HG03439 (cell line): ENCODE measurements at regions not wholly inside any gene's neighbourhood (a gene's known extent, or its start where the extent isn't known, plus 50 kb on each side); places are given as distances from the start of the nearest gene placed in this dataset.
"Not testable (repeated sequence)": the region's sequence is repeated elsewhere in the genome, so short reads cannot be mapped to it uniquely, and the experiment has no call there.

ENCODE experiments used
- ATAC-seq: cut with Tn5 transposase; IDR thresholded peaks from one replicate; pipeline ENCODE4 v1.9.1; 2021; ENCODE audit warnings: mild to moderate bottlenecking, moderate library complexity; ENCODE audit not compliant: unreplicated experiment

- no peak for ATAC-seq
Measured at GRCh38 chr12:46627686-46628085, 198.1 kb downstream of the SLC38A4 start.

GRCh38 chr12:46619474-46619873 lies 206.3 kb downstream of the SLC38A4 start:
- ATAC-seq, result not testable (repeated sequence)

- ATAC-seq, result not testable (repeated sequence)
Measured at GRCh38 chr12:46617737-46618136, 208.1 kb downstream of the SLC38A4 start.

- no peak for ATAC-seq
Measured at GRCh38 chr12:46617167-46617566, 208.6 kb downstream of the SLC38A4 start.

- no peak for ATAC-seq
Measured at GRCh38 chr12:46610754-46611153, 215.0 kb downstream of the SLC38A4 start.

GRCh38 chr12:46609674-46610073 lies 216.1 kb downstream of the SLC38A4 start:
- ATAC-seq, result no peak

- ATAC-seq, result no peak
Measured at GRCh38 chr12:46609273-46609623, 216.5 kb downstream of the SLC38A4 start.

- no peak for ATAC-seq
Measured at GRCh38 chr12:46608431-46609272, 217.1 kb downstream of the SLC38A4 start.

GRCh38 chr12:46604684-46605083 lies 221.1 kb downstream of the SLC38A4 start:
- ATAC-seq, result no peak

- ATAC-seq, result no peak
Measured at GRCh38 chr12:46603776-46604456, 221.9 kb downstream of the SLC38A4 start.

GRCh38 chr12:46602474-46602873 lies 223.3 kb downstream of the SLC38A4 start:
- ATAC-seq, result no peak

GRCh38 chr12:46590991-46591703 lies 218.6 kb upstream of the SLC38A2 start:
- no peak for ATAC-seq

GRCh38 chr12:46585854-46586621 lies 213.5 kb upstream of the SLC38A2 start:
- no peak for ATAC-seq

GRCh38 chr12:46584098-46584497 lies 211.5 kb upstream of the SLC38A2 start:
- not testable (repeated sequence) for ATAC-seq

GRCh38 chr12:46581990-46582389 lies 209.4 kb upstream of the SLC38A2 start:
- not testable (repeated sequence) for ATAC-seq

- ATAC-seq, result no peak
Measured at GRCh38 chr12:46580445-46580844, 207.9 kb upstream of the SLC38A2 start.

GRCh38 chr12:46579474-46579873 lies 206.9 kb upstream of the SLC38A2 start:
- ATAC-seq, result no peak

GRCh38 chr12:46578190-46578982 lies 205.8 kb upstream of the SLC38A2 start:
- no peak for ATAC-seq

GRCh38 chr12:46577063-46577776 lies 204.6 kb upstream of the SLC38A2 start:
- ATAC-seq, result no peak
